ENCODE measurements at regions not wholly inside any gene's neighbourhood (a gene's known extent, or its start where the extent isn't known, plus 50 kb on each side); places are given as distances from the start of the nearest gene placed in this dataset.

DNA sequence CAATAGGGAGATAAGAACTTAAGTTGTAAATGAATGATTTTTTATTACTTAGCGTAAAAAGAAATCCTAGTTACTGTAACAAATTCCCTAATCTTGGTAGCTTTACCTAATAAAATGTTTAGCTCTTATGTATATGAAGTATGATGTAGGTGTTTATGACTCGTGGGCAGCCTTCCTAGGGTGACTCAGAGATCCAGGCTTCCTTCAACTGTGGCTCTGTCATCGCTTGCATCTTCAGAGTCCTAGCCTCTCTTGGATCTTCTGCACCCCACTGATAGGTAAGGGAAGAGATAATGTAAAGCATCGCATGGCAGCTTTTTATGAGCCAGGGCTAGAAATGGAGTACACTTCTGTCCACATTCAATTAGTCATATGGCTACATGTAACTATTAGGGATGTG, 165.6 kb upstream of the GLRA2 start:
- Histone ChIP-seq H3K27ac (ENCODE audit: insufficient read depth, low read length) (no peak overlapping the region), H2AFZ (ENCODE audit: low read length) (no peak overlapping the region), H3K79me2 (ENCODE audit: control insufficient read depth, insufficient read depth, low read length) (no peaks in the 10 kb centered on the region), H3K9ac (ENCODE audit: insufficient read depth, low read length) (no peak overlapping the region), H3K4me1 (ENCODE audit: control insufficient read depth, extremely low read depth, insufficient read depth, low read length) (no peaks in the 10 kb centered on the region), H3K9me3 (ENCODE audit: control insufficient read depth, insufficient read depth, low read depth, low read length) (no peaks in the 10 kb centered on the region), H3K4me2 (ENCODE audit: extremely low read depth, insufficient read depth, low read length) (no peak overlapping the region), H3K36me3 (ENCODE audit: control insufficient read depth, insufficient read depth, low read length) (no peaks in the 10 kb centered on the region), H4K20me1 (ENCODE audit: control insufficient read depth, extremely low read depth, insufficient read depth, low read length) (no peaks in the 10 kb centered on the region), H3K4me3 (replicated peaks in 1 of 4; ENCODE audit: control extremely low read depth in 1 of 4, insufficient read depth in 1 of 4, low read depth in 3 of 4, low read length in 4 of 4) (no peak overlapping the region), H3K27me3 (ENCODE audit: control insufficient read depth, insufficient read depth, low read length) (no peaks in the 10 kb centered on the region)
- TF ChIP-seq EZH2 (IDR thresholded peaks at IDR 0.05; ENCODE audit: low read length, missing control alignments) = no peak
- no peak for DNase-seq (ENCODE audit: low read depth in 2 of 2)

DNA sequence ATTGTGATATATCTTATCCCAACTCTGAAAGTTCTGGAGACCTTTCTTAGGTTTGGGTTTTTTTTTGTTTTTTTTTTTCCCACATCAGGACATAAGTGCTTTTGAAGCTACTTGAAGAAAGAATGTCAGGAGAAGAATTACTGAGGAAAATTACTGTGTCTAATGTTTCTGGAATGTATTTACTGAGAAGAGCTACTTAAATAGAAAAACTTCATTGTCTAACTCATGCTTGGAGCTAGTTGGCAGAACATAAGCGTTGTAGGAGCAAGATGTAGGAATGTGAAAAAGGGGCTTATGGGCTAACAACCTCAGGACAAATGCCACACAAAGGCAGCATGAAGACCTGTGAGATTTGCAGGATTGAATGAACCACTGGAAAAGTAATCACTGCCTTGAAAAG, 166.6 kb upstream of the GLRA2 start:
- no peaks in the 10 kb centered on the region for H3K79me2 ChIP-seq (ENCODE audit: control insufficient read depth, insufficient read depth, low read length)
- H2AFZ ChIP-seq (ENCODE audit: low read length) = no peak overlapping the region
- no peaks in the 10 kb centered on the region for H3K9me3 ChIP-seq (ENCODE audit: control insufficient read depth, insufficient read depth, low read depth, low read length)
- peak; percentile 4 to 44 for DNase-seq (ENCODE audit: low read depth in 2 of 2)
- H3K9ac ChIP-seq (ENCODE audit: insufficient read depth, low read length) = no peak overlapping the region
- TF ChIP-seq EZH2 (IDR thresholded peaks at IDR 0.05; ENCODE audit: low read length, missing control alignments) = no peak
- no peak for TF ChIP-seq CTCF (conservative IDR thresholded peaks at IDR 0.05 in 1 of 2, IDR thresholded peaks at IDR 0.05 in 1 of 2; ENCODE audit: low read depth in 1 of 2, low read length in 2 of 2)
- H4K20me1 ChIP-seq (ENCODE audit: control insufficient read depth, extremely low read depth, insufficient read depth, low read length) = no peaks in the 10 kb centered on the region
- H3K4me3 ChIP-seq (replicated peaks in 1 of 4; ENCODE audit: control extremely low read depth in 1 of 4, insufficient read depth in 1 of 4, low read depth in 3 of 4, low read length in 4 of 4) = no peak overlapping the region
- H3K36me3 ChIP-seq (ENCODE audit: control insufficient read depth, insufficient read depth, low read length) = no peaks in the 10 kb centered on the region
- H3K27me3 ChIP-seq (ENCODE audit: control insufficient read depth, insufficient read depth, low read length) = no peaks in the 10 kb centered on the region
- no peak overlapping the region for H3K27ac ChIP-seq (ENCODE audit: insufficient read depth, low read length)
- no peaks in the 10 kb centered on the region for H3K4me1 ChIP-seq (ENCODE audit: control insufficient read depth, extremely low read depth, insufficient read depth, low read length)
- no peak overlapping the region for H3K4me2 ChIP-seq (ENCODE audit: extremely low read depth, insufficient read depth, low read length)

DNA sequence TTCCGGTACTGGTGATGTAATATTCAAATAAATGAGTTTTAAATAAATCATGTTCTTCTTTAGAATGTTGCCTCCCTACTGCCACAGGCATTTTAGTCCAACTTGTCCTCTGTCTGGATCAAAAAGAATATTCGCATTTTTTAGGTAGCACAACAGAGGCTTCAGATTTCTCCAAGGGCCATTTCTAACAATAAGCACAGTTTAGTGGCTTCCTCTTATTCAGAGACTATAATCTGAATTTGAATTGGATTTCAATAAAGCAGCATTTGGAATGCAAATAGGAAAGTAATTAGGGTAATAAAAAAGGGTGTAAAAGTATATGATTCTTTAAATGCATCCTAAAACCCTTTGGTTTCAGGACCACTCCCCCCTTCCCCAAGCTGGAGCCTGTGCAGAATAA, 167.9 kb upstream of the GLRA2 start:
- no peaks in the 10 kb centered on the region for H4K20me1 ChIP-seq (ENCODE audit: control insufficient read depth, extremely low read depth, insufficient read depth, low read length)
- no peak for DNase-seq (ENCODE audit: low read depth in 2 of 2)
- no peaks in the 10 kb centered on the region for H3K79me2 ChIP-seq (ENCODE audit: control insufficient read depth, insufficient read depth, low read length)
- no peaks in the 10 kb centered on the region for H3K27me3 ChIP-seq (ENCODE audit: control insufficient read depth, insufficient read depth, low read length)
- H3K9ac ChIP-seq (ENCODE audit: insufficient read depth, low read length) = no peak overlapping the region
- no peak overlapping the region for H2AFZ ChIP-seq (ENCODE audit: low read length)
- H3K36me3 ChIP-seq (ENCODE audit: control insufficient read depth, insufficient read depth, low read length) = no peaks in the 10 kb centered on the region
- no peak overlapping the region for H3K27ac ChIP-seq (ENCODE audit: insufficient read depth, low read length)
- no peak for TF ChIP-seq EZH2 (IDR thresholded peaks at IDR 0.05; ENCODE audit: low read length, missing control alignments)
- TF ChIP-seq CTCF (conservative IDR thresholded peaks at IDR 0.05 in 1 of 2, IDR thresholded peaks at IDR 0.05 in 1 of 2; ENCODE audit: low read depth in 1 of 2, low read length in 2 of 2) = no peak
- no peak overlapping the region for H3K4me3 ChIP-seq (replicated peaks in 1 of 4; ENCODE audit: control extremely low read depth in 1 of 4, insufficient read depth in 1 of 4, low read depth in 3 of 4, low read length in 4 of 4)
- H3K4me1 ChIP-seq (ENCODE audit: control insufficient read depth, extremely low read depth, insufficient read depth, low read length) = no peaks in the 10 kb centered on the region
- H3K4me2 ChIP-seq (ENCODE audit: extremely low read depth, insufficient read depth, low read length) = no peak overlapping the region
- no peaks in the 10 kb centered on the region for H3K9me3 ChIP-seq (ENCODE audit: control insufficient read depth, insufficient read depth, low read depth, low read length)
